HG03045 (cell line): ENCODE measurements at regions not wholly inside any gene's neighbourhood (a gene's known extent, or its start where the extent isn't known, plus 50 kb on each side); places are given as distances from the start of the nearest gene placed in this dataset.
"Not testable (repeated sequence)": the region's sequence is repeated elsewhere in the genome, so short reads cannot be mapped to it uniquely, and the experiment has no call there.

ENCODE experiments used
- ATAC-seq: cut with Tn5 transposase; IDR thresholded peaks from one replicate; pipeline ENCODE4 v1.9.1; 2021; ENCODE audit warnings: mild to moderate bottlenecking, moderate library complexity; ENCODE audit not compliant: unreplicated experiment

- ATAC-seq = not testable (repeated sequence)
Measured at GRCh38 chr5:12667818-12668217, 763.6 kb upstream of the CTNND2 start.

GRCh38 chr5:12665772-12666171 lies 761.5 kb upstream of the CTNND2 start:
- ATAC-seq = not testable (repeated sequence)

GRCh38 chr5:12662545-12663314 lies 758.5 kb upstream of the CTNND2 start:
- no peak for ATAC-seq

- no peak for ATAC-seq
Measured at GRCh38 chr5:12661617-12662370, 757.5 kb upstream of the CTNND2 start.

GRCh38 chr5:12660279-12661107 lies 756.2 kb upstream of the CTNND2 start:
- not testable (repeated sequence) for ATAC-seq

GRCh38 chr5:12659686-12660085 lies 755.4 kb upstream of the CTNND2 start:
- no peak for ATAC-seq

GRCh38 chr5:12658871-12659446 lies 754.7 kb upstream of the CTNND2 start:
- no peak for ATAC-seq

GRCh38 chr5:12657914-12658474 lies 753.7 kb upstream of the CTNND2 start:
- ATAC-seq = not testable (repeated sequence)

GRCh38 chr5:12655675-12656074 lies 751.4 kb upstream of the CTNND2 start:
- ATAC-seq = no peak

- ATAC-seq = no peak
Measured at GRCh38 chr5:12652201-12652600, 748.0 kb upstream of the CTNND2 start.

- no peak for ATAC-seq
Measured at GRCh38 chr5:12648558-12648957, 744.3 kb upstream of the CTNND2 start.

- no peak for ATAC-seq
Measured at GRCh38 chr5:12647613-12648012, 743.4 kb upstream of the CTNND2 start.

GRCh38 chr5:12645582-12645981 lies 741.3 kb upstream of the CTNND2 start:
- ATAC-seq = no peak

GRCh38 chr5:12636209-12636608 lies 732.0 kb upstream of the CTNND2 start:
- ATAC-seq = no peak

- no peak for ATAC-seq
Measured at GRCh38 chr5:12626556-12626955, 722.3 kb upstream of the CTNND2 start.

GRCh38 chr5:12625667-12626263 lies 721.5 kb upstream of the CTNND2 start:
- ATAC-seq = no peak

GRCh38 chr5:12624776-12625560 lies 720.7 kb upstream of the CTNND2 start:
- no peak for ATAC-seq

GRCh38 chr5:12623408-12623807 lies 719.2 kb upstream of the CTNND2 start:
- ATAC-seq = no peak

GRCh38 chr5:12616093-12616492 lies 711.8 kb upstream of the CTNND2 start:
- ATAC-seq = no peak
